ENCODE measurements at regions not wholly inside any gene's neighbourhood (a gene's known extent, or its start where the extent isn't known, plus 50 kb on each side); places are given as distances from the start of the nearest gene placed in this dataset.

GRCh38 chr5:88666761-88667495, 216.1 kb downstream of the MEF2C start:
- no peaks in the 10 kb centered on the region for H3K9me3 ChIP-seq (ENCODE audit: severe bottlenecking)
- no peak overlapping the region for H3K4me3 ChIP-seq (ENCODE audit: severe bottlenecking)
- no peaks in the 10 kb centered on the region for H3K36me3 ChIP-seq (ENCODE audit: low read depth)
- no peaks in the 10 kb centered on the region for H3K4me1 ChIP-seq (ENCODE audit: insufficient read depth, poor library complexity, severe bottlenecking)
- TF ChIP-seq CTCF (IDR thresholded peaks at IDR 0.05; ENCODE audit: poor library complexity, severe bottlenecking) = no peak
- peaks cover 100% of the 10 kb centered on the region for H3K27me3 ChIP-seq (ENCODE audit: insufficient read depth, poor library complexity, severe bottlenecking)
- ATAC-seq (ENCODE audit: low read depth) (peak; percentile 42; the same call in 2 of the 3 replicates), DNase-seq (ENCODE audit: low spot score) (no peak)
- H3K27ac ChIP-seq (ENCODE audit: poor library complexity, severe bottlenecking) = no peak overlapping the region

GRCh38 chr5:88665750-88666215, 217.2 kb downstream of the MEF2C start:
- DNase-seq (ENCODE audit: low spot score) = no peak
- no peak for ATAC-seq (ENCODE audit: low read depth)
- Histone ChIP-seq H3K27me3 (ENCODE audit: insufficient read depth, poor library complexity, severe bottlenecking) (peaks cover 100% of the 10 kb centered on the region), H3K4me1 (ENCODE audit: insufficient read depth, poor library complexity, severe bottlenecking) (no peaks in the 10 kb centered on the region), H3K9me3 (ENCODE audit: severe bottlenecking) (no peaks in the 10 kb centered on the region), H3K27ac (ENCODE audit: poor library complexity, severe bottlenecking) (no peak overlapping the region), H3K36me3 (ENCODE audit: low read depth) (no peaks in the 10 kb centered on the region), H3K4me3 (ENCODE audit: severe bottlenecking) (no peak overlapping the region)
- no peak for TF ChIP-seq CTCF (IDR thresholded peaks at IDR 0.05; ENCODE audit: poor library complexity, severe bottlenecking)

GRCh38 chr5:88664645-88665044, 218.3 kb downstream of the MEF2C start:
- Histone ChIP-seq H3K4me3 (ENCODE audit: severe bottlenecking) (no peak overlapping the region), H3K4me1 (ENCODE audit: insufficient read depth, poor library complexity, severe bottlenecking) (no peaks in the 10 kb centered on the region), H3K9me3 (ENCODE audit: severe bottlenecking) (no peaks in the 10 kb centered on the region), H3K27me3 (ENCODE audit: insufficient read depth, poor library complexity, severe bottlenecking) (peaks cover 100% of the 10 kb centered on the region), H3K27ac (ENCODE audit: poor library complexity, severe bottlenecking) (no peak overlapping the region), H3K36me3 (ENCODE audit: low read depth) (no peaks in the 10 kb centered on the region)
- DNase-seq (ENCODE audit: low spot score) = no peak
- no peak for TF ChIP-seq CTCF (IDR thresholded peaks at IDR 0.05; ENCODE audit: poor library complexity, severe bottlenecking)
- ATAC-seq (ENCODE audit: low read depth) = no peak

- Histone ChIP-seq H3K36me3 (ENCODE audit: low read depth) (no peaks in the 10 kb centered on the region), H3K27me3 (ENCODE audit: insufficient read depth, poor library complexity, severe bottlenecking) (peaks cover 100% of the 10 kb centered on the region), H3K4me3 (ENCODE audit: severe bottlenecking) (no peak overlapping the region), H3K9me3 (ENCODE audit: severe bottlenecking) (no peaks in the 10 kb centered on the region), H3K4me1 (ENCODE audit: insufficient read depth, poor library complexity, severe bottlenecking) (no peaks in the 10 kb centered on the region), H3K27ac (ENCODE audit: poor library complexity, severe bottlenecking) (no peak overlapping the region)
- TF ChIP-seq CTCF (IDR thresholded peaks at IDR 0.05; ENCODE audit: poor library complexity, severe bottlenecking) = no peak
- no peak for ATAC-seq (ENCODE audit: low read depth)
- DNase-seq (ENCODE audit: low spot score) = no peak
These were observed 219.2 kb downstream of the MEF2C start for GRCh38 chr5:88663793-88664216.

- H3K36me3 ChIP-seq (ENCODE audit: low read depth) = no peaks in the 10 kb centered on the region
- no peak for DNase-seq (ENCODE audit: low spot score)
- no peaks in the 10 kb centered on the region for H3K4me1 ChIP-seq (ENCODE audit: insufficient read depth, poor library complexity, severe bottlenecking)
- H3K9me3 ChIP-seq (ENCODE audit: severe bottlenecking) = no peaks in the 10 kb centered on the region
- TF ChIP-seq CTCF (IDR thresholded peaks at IDR 0.05; ENCODE audit: poor library complexity, severe bottlenecking) = no peak
- H3K27me3 ChIP-seq (ENCODE audit: insufficient read depth, poor library complexity, severe bottlenecking) = peaks cover 100% of the 10 kb centered on the region
- no peak overlapping the region for H3K4me3 ChIP-seq (ENCODE audit: severe bottlenecking)
- no peak for ATAC-seq (ENCODE audit: low read depth)
- no peak overlapping the region for H3K27ac ChIP-seq (ENCODE audit: poor library complexity, severe bottlenecking)
These were observed 220.1 kb downstream of the MEF2C start for GRCh38 chr5:88662846-88663245.

Data from RWPE2 (cell line).